GM12874 (cell line): ENCODE measurements at regions not wholly inside any gene's neighbourhood (a gene's known extent, or its start where the extent isn't known, plus 50 kb on each side); places are given as distances from the start of the nearest gene placed in this dataset.

Experiments used
- CTCF ChIP-seq: IDR thresholded peaks from 2 replicates; pipeline ENCODE4 v1.5.1; 2011; ENCODE audit warnings: low read depth, mild to moderate bottlenecking, control low read depth, low read length, moderate library complexity; ENCODE audit not compliant: insufficient read depth

GRCh38 chr7:49596701-49597491 is 176.5 kb upstream of the VWC2 start:
- no peak for TF ChIP-seq CTCF

GRCh38 chr7:49597805-49598204 is 175.6 kb upstream of the VWC2 start:
- no peak for TF ChIP-seq CTCF

GRCh38 chr7:49611951-49612350 is 161.5 kb upstream of the VWC2 start:
- TF ChIP-seq CTCF: no peak

GRCh38 chr7:49613759-49614158 is 159.7 kb upstream of the VWC2 start:
- no peak for TF ChIP-seq CTCF

- TF ChIP-seq CTCF: no peak
Observed at GRCh38 chr7:49618028-49618427, 155.4 kb upstream of the VWC2 start.

- no peak for TF ChIP-seq CTCF
Observed at GRCh38 chr7:49623943-49624342, 149.5 kb upstream of the VWC2 start.

- no peak for TF ChIP-seq CTCF
Observed at GRCh38 chr7:49624611-49625010, 148.8 kb upstream of the VWC2 start.
